ENCODE measurements at regions not wholly inside any gene's neighbourhood (a gene's known extent, or its start where the extent isn't known, plus 50 kb on each side); places are given as distances from the start of the nearest gene placed in this dataset.

- DNase-seq (ENCODE audit: low spot score), result no peak
- no peaks in the 10 kb centered on the region for H3K36me3 ChIP-seq
- no peaks in the 10 kb centered on the region for H3K9me3 ChIP-seq
- TF ChIP-seq CTCF (IDR thresholded peaks at IDR 0.05), result no peak
- H3K27me3 ChIP-seq (replicated peaks; ENCODE audit: insufficient read depth), result no peaks in the 10 kb centered on the region
- H3K4me3 ChIP-seq, result no peak overlapping the region
- no peaks in the 10 kb centered on the region for H3K4me1 ChIP-seq (ENCODE audit: control insufficient read depth in 1 of 2, low read depth in 2 of 2)
- H3K27ac ChIP-seq, result no peak overlapping the region
- no peak for ATAC-seq (ENCODE audit: insufficient number of reproducible peaks, low FRiP score, low read depth)
Measured at GRCh38 chr7:136655414-136655813, 213.0 kb upstream of the CHRM2 start.

GRCh38 chr7:136654406-136654805 is 214.0 kb upstream of the CHRM2 start:
- Histone ChIP-seq H3K4me1 (ENCODE audit: control insufficient read depth in 1 of 2, low read depth in 2 of 2) (no peaks in the 10 kb centered on the region), H3K9me3 (no peaks in the 10 kb centered on the region), H3K36me3 (no peaks in the 10 kb centered on the region), H3K4me3 (no peak overlapping the region), H3K27ac (no peak overlapping the region), H3K27me3 (replicated peaks; ENCODE audit: insufficient read depth) (no peaks in the 10 kb centered on the region)
- no peak for DNase-seq (ENCODE audit: low spot score)
- no peak for ATAC-seq (ENCODE audit: insufficient number of reproducible peaks, low FRiP score, low read depth)
- no peak for TF ChIP-seq CTCF (IDR thresholded peaks at IDR 0.05)

GRCh38 chr7:136652635-136653370 is 215.6 kb upstream of the CHRM2 start:
- DNase-seq (ENCODE audit: low spot score), result no peak
- Histone ChIP-seq H3K27me3 (replicated peaks; ENCODE audit: insufficient read depth) (no peaks in the 10 kb centered on the region), H3K4me3 (no peak overlapping the region), H3K36me3 (no peaks in the 10 kb centered on the region), H3K9me3 (no peaks in the 10 kb centered on the region), H3K4me1 (ENCODE audit: control insufficient read depth in 1 of 2, low read depth in 2 of 2) (no peaks in the 10 kb centered on the region), H3K27ac (no peak overlapping the region)
- ATAC-seq (ENCODE audit: insufficient number of reproducible peaks, low FRiP score, low read depth), result no peak
- TF ChIP-seq CTCF (IDR thresholded peaks at IDR 0.05), result no peak

GRCh38 chr7:136640977-136641376 is 227.5 kb upstream of the CHRM2 start:
- TF ChIP-seq CTCF (IDR thresholded peaks at IDR 0.05), result no peak
- no peak for DNase-seq (ENCODE audit: low spot score)
- Histone ChIP-seq H3K4me1 (ENCODE audit: control insufficient read depth in 1 of 2, low read depth in 2 of 2) (no peaks in the 10 kb centered on the region), H3K27me3 (replicated peaks; ENCODE audit: insufficient read depth) (no peaks in the 10 kb centered on the region), H3K9me3 (no peaks in the 10 kb centered on the region), H3K4me3 (no peak overlapping the region), H3K27ac (no peak overlapping the region), H3K36me3 (no peaks in the 10 kb centered on the region)
- ATAC-seq (ENCODE audit: insufficient number of reproducible peaks, low FRiP score, low read depth), result no peak

GRCh38 chr7:136637813-136638212 is 230.6 kb upstream of the CHRM2 start:
- H3K27ac ChIP-seq, result no peak overlapping the region
- H3K9me3 ChIP-seq, result no peaks in the 10 kb centered on the region
- no peak for TF ChIP-seq CTCF (IDR thresholded peaks at IDR 0.05)
- no peak overlapping the region for H3K4me3 ChIP-seq
- H3K27me3 ChIP-seq (replicated peaks; ENCODE audit: insufficient read depth), result no peaks in the 10 kb centered on the region
- H3K4me1 ChIP-seq (ENCODE audit: control insufficient read depth in 1 of 2, low read depth in 2 of 2), result no peaks in the 10 kb centered on the region
- ATAC-seq (ENCODE audit: insufficient number of reproducible peaks, low FRiP score, low read depth) (no peak), DNase-seq (ENCODE audit: low spot score) (no peak)
- no peaks in the 10 kb centered on the region for H3K36me3 ChIP-seq
